MM.1S (cell line): ENCODE measurements at regions not wholly inside any gene's neighbourhood (a gene's known extent, or its start where the extent isn't known, plus 50 kb on each side); places are given as distances from the start of the nearest gene placed in this dataset.

Experiments
- EZH2phosphoT487 ChIP-seq: fragments of 300-600 bp; sonication (generic); IDR thresholded peaks from 2 replicates; pipeline ENCODE4 v1.6.1; 2018; ENCODE audit warnings: antibody characterized with exemption, low read length
- TF ChIP-seq, protein P1 (sequence below): fragments of 300-600 bp; sonication (generic); IDR thresholded peaks from 2 replicates; pipeline ENCODE4 v1.5.1; 2016; ENCODE audit warnings: antibody characterized with exemption, low read length, mixed read lengths

DNA sequence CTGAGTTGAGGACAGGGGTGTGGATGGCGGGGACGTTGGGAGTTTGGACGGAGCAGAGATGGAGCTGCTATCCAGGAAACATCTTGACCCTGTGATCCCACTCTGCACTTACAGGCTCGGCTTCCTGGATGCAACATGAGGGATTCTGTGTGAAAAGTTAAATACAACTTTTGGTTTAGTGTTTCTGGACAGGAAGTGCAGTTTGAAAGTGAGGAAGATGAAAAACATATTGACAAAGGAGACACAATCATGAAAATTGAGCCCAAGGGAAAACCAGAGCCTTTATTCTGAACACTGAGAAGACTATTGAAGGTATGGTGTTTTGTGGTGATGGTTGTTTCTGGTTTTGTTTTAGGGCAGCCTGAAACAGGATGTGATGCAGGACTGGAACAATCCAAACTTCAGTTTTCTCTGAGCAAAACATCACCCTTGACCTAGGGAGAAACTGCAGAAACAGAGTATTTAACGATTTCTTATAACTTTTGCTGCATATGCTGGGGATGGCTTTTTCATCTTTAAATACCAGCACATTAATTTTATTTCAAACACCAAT is 76.5 kb upstream of the RFX8 start:
- TF ChIP-seq, protein P1, sequence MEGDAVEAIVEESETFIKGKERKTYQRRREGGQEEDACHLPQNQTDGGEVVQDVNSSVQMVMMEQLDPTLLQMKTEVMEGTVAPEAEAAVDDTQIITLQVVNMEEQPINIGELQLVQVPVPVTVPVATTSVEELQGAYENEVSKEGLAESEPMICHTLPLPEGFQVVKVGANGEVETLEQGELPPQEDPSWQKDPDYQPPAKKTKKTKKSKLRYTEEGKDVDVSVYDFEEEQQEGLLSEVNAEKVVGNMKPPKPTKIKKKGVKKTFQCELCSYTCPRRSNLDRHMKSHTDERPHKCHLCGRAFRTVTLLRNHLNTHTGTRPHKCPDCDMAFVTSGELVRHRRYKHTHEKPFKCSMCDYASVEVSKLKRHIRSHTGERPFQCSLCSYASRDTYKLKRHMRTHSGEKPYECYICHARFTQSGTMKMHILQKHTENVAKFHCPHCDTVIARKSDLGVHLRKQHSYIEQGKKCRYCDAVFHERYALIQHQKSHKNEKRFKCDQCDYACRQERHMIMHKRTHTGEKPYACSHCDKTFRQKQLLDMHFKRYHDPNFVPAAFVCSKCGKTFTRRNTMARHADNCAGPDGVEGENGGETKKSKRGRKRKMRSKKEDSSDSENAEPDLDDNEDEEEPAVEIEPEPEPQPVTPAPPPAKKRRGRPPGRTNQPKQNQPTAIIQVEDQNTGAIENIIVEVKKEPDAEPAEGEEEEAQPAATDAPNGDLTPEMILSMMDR: no peak
- no peak for TF ChIP-seq EZH2phosphoT487
